GM12878 (cell line): ENCODE measurements at regions not wholly inside any gene's neighbourhood (a gene's known extent, or its start where the extent isn't known, plus 50 kb on each side); places are given as distances from the start of the nearest gene placed in this dataset.

Experiments
- ATAC-seq: fragments of 200-7000 bp; cut with Tn5 transposase; 3 replicates; pipeline ENCODE4 v1.9.1; 2020; ENCODE audit warnings: mild to moderate bottlenecking, moderate library complexity
- BruUV-seq: library from RNA; stranded (reverse); fragments of 400-500 nt; replicated peaks from 2 replicates; lab custom pipeline; 2021; lab: Mats Ljungman, UMichigan
- CTCF ChIA-PET: fragments of 300-600 bp; sonication (Branson Sonifier 250); formaldehyde crosslinking; extraction: SDS; loops from one replicate; lab custom pipeline; 2021; ENCODE audit warnings: inconsistent platforms; lab: Yijun Ruan, JAX
- POLR2A ChIA-PET: fragments of 350-600 bp; formaldehyde crosslinking; extraction: SDS; loops from one replicate; lab custom pipeline; 2021; ENCODE audit warnings: inconsistent platforms; lab: Charles Lee
- RAD21 ChIA-PET: fragments of 300-600 bp; sonication (Branson Sonifier 250); formaldehyde crosslinking; loops from one replicate; lab custom pipeline; 2023; ENCODE audit warnings: antibody characterized with exemption; ENCODE audit not compliant: unreplicated experiment; lab: Charles Lee
- SMC1A ChIA-PET: fragments of 300-600 bp; sonication (Branson Sonifier 250); formaldehyde crosslinking; loops from one replicate; lab custom pipeline; 2023; ENCODE audit not compliant: unreplicated experiment, uncharacterized antibody; lab: Charles Lee
- DNase-seq: peaks from one replicate; pipeline ENCODE4 v3.0.0-alpha.2; 2011; ENCODE audit warnings: low read depth, low spot score
- FAIRE-seq: peaks from 3 replicates; lab custom pipeline; 2011; peaks lifted over from hg19 to GRCh38; lab: Jason Lieb, UNC
- H2AFZ ChIP-seq: 2 replicates; pipeline ENCODE4 v1.6.0; 2011; ENCODE audit warnings: low read depth, low read length, control low read depth; ENCODE audit not compliant: control insufficient read depth
- H3K27ac ChIP-seq: 2 replicates; pipeline ENCODE4 v1.5.1; 2011; ENCODE audit warnings: control low read depth; ENCODE audit not compliant: control insufficient read depth, insufficient read depth
- H3K27me3 ChIP-seq, 2 experiments: replicated peaks in 1 of 2; 2 replicates each; pipeline versions ENCODE4 v1.6.0 to v1.6.1; 2011; ENCODE audit warnings: low read length in 1 of 2; ENCODE audit not compliant: control insufficient read depth in 2 of 2, insufficient read depth in 2 of 2
- H3K36me3 ChIP-seq, 2 experiments: 2 replicates each; pipeline ENCODE4 v1.5.1; 2011; ENCODE audit warnings: low read length in 1 of 2; ENCODE audit not compliant: control insufficient read depth in 2 of 2, insufficient read depth in 2 of 2
- H3K4me1 ChIP-seq: 2 replicates; pipeline ENCODE4 v1.6.1; 2011; ENCODE audit warnings: mild to moderate bottlenecking, low read length, moderate library complexity, mixed read lengths; ENCODE audit not compliant: control insufficient read depth, insufficient read depth
- H3K4me2 ChIP-seq: 2 replicates; pipeline ENCODE4 v1.6.0; 2011; ENCODE audit warnings: control low read depth; ENCODE audit not compliant: control insufficient read depth, insufficient read depth
- H3K4me3 ChIP-seq: fragments of 200-600 bp; sonication (generic); 2 replicates; pipeline ENCODE4 v1.5.1; 2016
- H3K79me2 ChIP-seq: 2 replicates; pipeline ENCODE4 v1.6.0; 2011; ENCODE audit warnings: low read length; ENCODE audit not compliant: control insufficient read depth, insufficient read depth
- H3K9ac ChIP-seq: 2 replicates; pipeline ENCODE4 v1.8.0; 2011; ENCODE audit warnings: low read length, control low read depth, mixed read lengths; ENCODE audit not compliant: control insufficient read depth, insufficient read depth
- H3K9me3 ChIP-seq: replicated peaks from 3 replicates; pipeline ENCODE4 v1.5.1; 2011; ENCODE audit warnings: mild to moderate bottlenecking, low read length; ENCODE audit not compliant: control insufficient read depth, insufficient read depth
- H4K20me1 ChIP-seq: 2 replicates; pipeline ENCODE4 v1.6.0; 2011; ENCODE audit not compliant: control insufficient read depth, insufficient read depth
- EZH2 ChIP-seq: IDR thresholded peaks from 2 replicates; pipeline ENCODE4 v1.6.1; 2012; ENCODE audit warnings: low read depth, mild to moderate bottlenecking, control low read depth, inconsistent platforms, low read length, borderline replicate concordance; ENCODE audit not compliant: control insufficient read depth
- HDAC6 ChIP-seq: fragments of 200-600 bp; sonication (generic); IDR thresholded peaks from one replicate; pipeline ENCODE4 v1.8.0; 2017; ENCODE audit warnings: antibody characterized with exemption; ENCODE audit not compliant: unreplicated experiment
- NFIC ChIP-seq: IDR thresholded peaks from 2 replicates; pipeline ENCODE4 v1.6.1; 2012; ENCODE audit warnings: low read depth, mild to moderate bottlenecking, inconsistent platforms, low read length, moderate library complexity
- WGBS: methylation state at CpG from one replicate; pipeline ENCODE4 v1.1.6; 2016; ENCODE audit warnings: low lambda C conversion rate; ENCODE audit not compliant: insufficient replicate concordance, insufficient coverage; ENCODE audit errors: missing lambda C conversion rate; 5-methylcytosine and 5-hydroxymethylcytosine counted together
- in situ Hi-C: fragments of 300-500 bp; cut with MboI; formaldehyde crosslinking; loops from 9 replicates; pipeline ENCODE4 v1.14.3; 2018; ENCODE audit warnings: mixed read lengths
- intact Hi-C: fragments of 100-400 bp; cut with micrococcal nuclease; formaldehyde crosslinking; loops from one replicate; pipeline ENCODE4 v1.14.2; 2022; ENCODE audit not compliant: unreplicated experiment
- TF ChIP-seq, protein P1 (sequence below): fragments of 450-650 bp; formaldehyde crosslinking; IDR thresholded peaks from 2 replicates; pipeline ENCODE4 v1.4.0; 2022; ENCODE audit warnings: mild to moderate bottlenecking, moderate library complexity

DNA sequence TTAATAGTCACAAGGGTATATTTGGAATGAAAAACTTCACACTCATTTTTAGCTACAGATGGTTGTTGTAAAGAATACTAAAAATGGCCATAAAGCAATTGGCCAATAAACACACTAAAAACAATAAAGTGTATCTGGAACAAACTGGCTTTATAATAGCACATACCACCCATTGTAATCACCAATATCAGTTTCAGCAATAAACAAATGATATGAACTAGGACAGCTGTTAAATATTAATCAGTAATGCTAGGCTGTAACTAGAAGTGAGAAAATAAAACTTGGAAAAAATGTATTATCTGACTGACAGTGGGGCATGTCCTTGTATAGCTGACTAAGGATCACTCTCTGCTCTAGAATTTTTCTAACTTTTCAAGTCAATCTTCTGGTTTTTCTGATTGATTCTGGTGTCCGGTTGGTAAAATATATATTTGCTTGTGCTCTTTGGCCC lies 312.5 kb downstream of the RND3 start (continued):
- TF ChIP-seq, protein P1, sequence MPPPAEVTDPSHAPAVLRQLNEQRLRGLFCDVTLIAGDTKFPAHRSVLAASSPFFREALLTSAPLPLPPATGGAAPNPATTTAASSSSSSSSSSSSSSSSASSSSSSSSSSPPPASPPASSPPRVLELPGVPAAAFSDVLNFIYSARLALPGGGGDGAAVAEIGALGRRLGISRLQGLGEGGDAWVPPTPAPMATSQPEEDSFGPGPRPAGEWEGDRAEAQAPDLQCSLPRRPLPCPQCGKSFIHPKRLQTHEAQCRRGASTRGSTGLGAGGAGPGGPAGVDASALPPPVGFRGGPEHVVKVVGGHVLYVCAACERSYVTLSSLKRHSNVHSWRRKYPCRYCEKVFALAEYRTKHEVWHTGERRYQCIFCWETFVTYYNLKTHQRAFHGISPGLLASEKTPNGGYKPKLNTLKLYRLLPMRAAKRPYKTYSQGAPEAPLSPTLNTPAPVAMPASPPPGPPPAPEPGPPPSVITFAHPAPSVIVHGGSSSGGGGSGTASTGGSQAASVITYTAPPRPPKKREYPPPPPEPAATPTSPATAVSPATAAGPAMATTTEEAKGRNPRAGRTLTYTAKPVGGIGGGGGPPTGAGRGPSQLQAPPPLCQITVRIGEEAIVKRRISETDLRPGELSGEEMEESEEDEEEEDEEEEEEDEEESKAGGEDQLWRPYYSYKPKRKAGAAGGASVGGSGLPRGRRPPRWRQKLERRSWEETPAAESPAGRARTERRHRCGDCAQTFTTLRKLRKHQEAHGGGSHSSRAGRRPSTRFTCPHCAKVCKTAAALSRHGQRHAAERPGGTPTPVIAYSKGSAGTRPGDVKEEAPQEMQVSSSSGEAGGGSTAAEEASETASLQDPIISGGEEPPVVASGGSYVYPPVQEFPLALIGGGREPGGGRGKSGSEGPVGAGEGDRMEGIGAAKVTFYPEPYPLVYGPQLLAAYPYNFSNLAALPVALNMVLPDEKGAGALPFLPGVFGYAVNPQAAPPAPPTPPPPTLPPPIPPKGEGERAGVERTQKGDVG (CRISPR knock-in tag): no peak

DNA sequence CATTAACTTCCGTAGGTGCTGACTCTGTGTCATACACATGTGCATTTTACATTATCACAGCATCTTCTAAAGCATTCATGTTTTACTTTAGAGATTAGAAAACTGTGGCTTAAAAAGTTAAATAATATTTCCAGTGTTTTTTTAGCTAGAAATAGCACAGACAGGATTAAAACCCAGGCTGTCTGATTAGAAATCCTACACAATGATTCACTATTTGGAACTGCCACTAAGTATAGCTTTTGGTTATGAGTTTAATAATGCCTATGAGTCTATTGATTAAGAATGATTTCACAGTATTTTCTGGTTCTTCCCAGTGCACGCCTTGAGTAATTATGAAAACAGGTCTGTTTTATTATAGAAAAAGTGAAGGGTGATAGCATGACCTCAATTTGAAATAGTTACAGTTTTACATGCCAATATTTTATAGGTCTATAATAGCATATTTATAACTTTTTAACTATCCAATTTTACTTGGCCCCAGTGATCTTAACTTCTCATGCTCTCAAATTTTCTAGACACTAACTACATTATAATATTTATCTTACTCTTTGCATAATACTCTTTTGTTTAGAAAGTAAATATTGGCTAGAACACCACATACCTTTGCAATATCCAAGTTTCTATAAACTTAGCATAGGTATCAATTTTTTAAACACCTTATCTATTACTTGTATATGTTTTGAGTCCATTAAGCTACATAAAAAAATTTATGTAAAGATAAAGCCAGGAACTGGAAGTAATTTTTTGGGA lies 313.2 kb downstream of the RND3 start:
- no peak overlapping the region for H3K9ac ChIP-seq
- no peak for DNase-seq
- SMC1A ChIA-PET: no interaction called here
- H3K27me3 ChIP-seq: no peaks in the 10 kb centered on the region
- in situ Hi-C loops: no loop called here
- POLR2A ChIA-PET: interaction anchor here (0.6 kb wide), 2 partner anchors 298 to 384 kb away, joined by 4 read pairs; no protein-coding TSS in a partner anchor
- no peak for FAIRE-seq
- no peak overlapping the region for H3K4me2 ChIP-seq
- intact Hi-C loops: loop anchor here (1.0 kb wide), 1 partner anchor 8 kb away; no protein-coding TSS in a partner anchor
- CTCF ChIA-PET: no interaction called here
- 21% methylated on average over 2 of the region's 2 CpGs for WGBS
- RAD21 ChIA-PET: no interaction called here
- no peaks in the 10 kb centered on the region for H3K36me3 ChIP-seq
- ATAC-seq: no peak
- no peaks in the 10 kb centered on the region for H3K79me2 ChIP-seq
- H4K20me1 ChIP-seq: no peaks in the 10 kb centered on the region
- no peaks in the 10 kb centered on the region for H3K9me3 ChIP-seq
- no TSS peak for BruUV-seq
- no peak overlapping the region for H3K4me3 ChIP-seq
- H3K4me1 ChIP-seq: no peaks in the 10 kb centered on the region
- TF ChIP-seq HDAC6: no peak
- TF ChIP-seq NFIC: no peak
- TF ChIP-seq EZH2: no peak
- TF ChIP-seq, all 136 proteins: peak for 0
- H2AFZ ChIP-seq: no peak overlapping the region
- no peak overlapping the region for H3K27ac ChIP-seq
